Natural killer cell (primary cell): ENCODE measurements at regions not wholly inside any gene's neighbourhood (a gene's known extent, or its start where the extent isn't known, plus 50 kb on each side); places are given as distances from the start of the nearest gene placed in this dataset.

Experiments
- ATAC-seq, 3 donors: fragments of 150-1000 bp in 2 of 3; fragments of 200-7000 bp in 1 of 3; cut with Tn5 transposase; 1 replicate in 1 of 3; 2 replicates in 2 of 3; pipeline ENCODE4 v1.10.0; 2021; ENCODE audit warnings: mild to moderate bottlenecking in 2 of 3, moderate library complexity in 2 of 3
- DNase-seq, 2 donors: peaks; one replicate each; pipeline versions ENCODE4 v3.0.0 to v3.0.0-alpha.2; 2013 to 2021; ENCODE audit warnings: mixed read lengths in 1 of 2
- H3K27ac ChIP-seq: one replicate; pipeline ENCODE4 v1.5.1; 2013; ENCODE audit warnings: mild to moderate bottlenecking, low read length
- H3K27me3 ChIP-seq: one replicate; pipeline ENCODE4 v1.6.1; 2013; ENCODE audit warnings: low read length; ENCODE audit not compliant: control insufficient read depth, insufficient read depth
- H3K36me3 ChIP-seq: one replicate; pipeline ENCODE4 v1.6.1; 2013; ENCODE audit warnings: low read length; ENCODE audit not compliant: control insufficient read depth, insufficient read depth
- H3K4me1 ChIP-seq: one replicate; pipeline ENCODE4 v1.6.1; 2013; ENCODE audit warnings: low read length; ENCODE audit not compliant: control insufficient read depth, insufficient read depth
- H3K4me3 ChIP-seq: one replicate; pipeline ENCODE4 v1.5.1; 2013; ENCODE audit warnings: low read length
- H3K9me3 ChIP-seq: one replicate; pipeline ENCODE4 v1.6.1; 2013; ENCODE audit warnings: low read length; ENCODE audit not compliant: control insufficient read depth, insufficient read depth
- H3K27ac Mint-ChIP-seq, 2 donors: one replicate each; pipeline ENCODE4 v1.8.0; 2022; ENCODE audit warnings: mild to moderate bottlenecking in 2 of 2, mixed read lengths in 2 of 2, moderate library complexity in 1 of 2
- H3K27me3 Mint-ChIP-seq, 2 donors: one replicate each; pipeline ENCODE4 v1.8.0; 2022; ENCODE audit warnings: low read depth in 2 of 2, mixed read lengths in 2 of 2
- H3K36me3 Mint-ChIP-seq: one replicate; pipeline ENCODE4 v1.8.0; 2022; ENCODE audit warnings: mixed read lengths
- H3K4me1 Mint-ChIP-seq, 2 donors: one replicate each; pipeline ENCODE4 v1.8.0; 2022; ENCODE audit warnings: mixed read lengths in 2 of 2
- H3K4me3 Mint-ChIP-seq: one replicate; pipeline ENCODE4 v1.8.0; 2022; ENCODE audit warnings: mild to moderate bottlenecking, moderate library complexity, mixed read lengths
- H3K9me3 Mint-ChIP-seq, 2 donors: one replicate each; pipeline ENCODE4 v1.8.0; 2022; ENCODE audit warnings: mixed read lengths in 2 of 2
- CTCF ChIP-seq: fragments of 200-600 bp; IDR thresholded peaks from one replicate; pipeline ENCODE4 v1.8.0; 2022; ENCODE audit warnings: antibody characterized with exemption
- WGBS: methylation state at CpG from one replicate; pipeline ENCODE4 v1.1.7; 2013; ENCODE audit warnings: missing lambda C conversion rate; ENCODE audit not compliant: insufficient coverage; 5-methylcytosine and 5-hydroxymethylcytosine counted together
- intact Hi-C: fragments of 100-400 bp; cut with micrococcal nuclease; formaldehyde crosslinking; loops from one replicate; pipeline ENCODE4 v1.14.2; 2022

- H3K27ac ChIP-seq: no peak overlapping the region
- no peak overlapping the region for H3K4me3 Mint-ChIP-seq
- no peak overlapping the region for H3K27ac Mint-ChIP-seq
- no peak for TF ChIP-seq CTCF
- no peaks in the 10 kb centered on the region for H3K9me3 ChIP-seq
- H3K9me3 Mint-ChIP-seq: no peaks in the 10 kb centered on the region
- ATAC-seq (no peak), DNase-seq (no peak)
- no peaks in the 10 kb centered on the region for H3K36me3 Mint-ChIP-seq
- no peaks in the 10 kb centered on the region for H3K27me3 ChIP-seq
- no peaks in the 10 kb centered on the region for H3K36me3 ChIP-seq
- H3K4me1 Mint-ChIP-seq: no peaks in the 10 kb centered on the region
- no peak overlapping the region for H3K4me3 ChIP-seq
- H3K4me1 ChIP-seq: no peaks in the 10 kb centered on the region
- peaks cover 0 to 2% of the 10 kb centered on the region in 2 donors for H3K27me3 Mint-ChIP-seq
- intact Hi-C loops: no loop called here
- WGBS: 83% methylated on average over 2 of the region's 5 CpGs
Observed at GRCh38 chrX:115437841-115438595, 123.0 kb upstream of the PLS3 start.

- no peak overlapping the region for H3K27ac ChIP-seq
- no peaks in the 10 kb centered on the region for H3K4me1 Mint-ChIP-seq
- H3K27me3 Mint-ChIP-seq: peaks cover 2 to 38% of the 10 kb centered on the region in 2 donors
- no peaks in the 10 kb centered on the region for H3K9me3 ChIP-seq
- no peaks in the 10 kb centered on the region for H3K4me1 ChIP-seq
- no peaks in the 10 kb centered on the region for H3K36me3 Mint-ChIP-seq
- ATAC-seq (no peak), DNase-seq (no peak)
- no peaks in the 10 kb centered on the region for H3K27me3 ChIP-seq
- H3K36me3 ChIP-seq: no peaks in the 10 kb centered on the region
- H3K4me3 ChIP-seq: no peak overlapping the region
- WGBS: no CpG with 5 or more reads among the region's 2 CpGs
- H3K4me3 Mint-ChIP-seq: no peak overlapping the region
- no peaks in the 10 kb centered on the region for H3K9me3 Mint-ChIP-seq
- H3K27ac Mint-ChIP-seq: no peak overlapping the region
- intact Hi-C loops: no loop called here
- no peak for TF ChIP-seq CTCF
Observed at GRCh38 chrX:115448146-115448545, 112.8 kb upstream of the PLS3 start.

GRCh38 chrX:115449742-115450141, 111.2 kb upstream of the PLS3 start:
- H3K4me1 ChIP-seq: no peaks in the 10 kb centered on the region
- H3K27ac Mint-ChIP-seq: no peak overlapping the region
- WGBS: 39% methylated on average over 4 of the region's 4 CpGs

More at GRCh38 chrX:115449742-115450141, 111.2 kb upstream of the PLS3 start:
- ATAC-seq (no peak), DNase-seq (no peak)
- Mint-ChIP-seq H3K4me1 (no peaks in the 10 kb centered on the region), H3K9me3 (no peaks in the 10 kb centered on the region), H3K36me3 (no peaks in the 10 kb centered on the region), H3K27me3 (peaks cover 2 to 24% of the 10 kb centered on the region in 2 donors), H3K4me3 (no peak overlapping the region)
- Histone ChIP-seq H3K27ac (no peak overlapping the region), H3K36me3 (no peaks in the 10 kb centered on the region), H3K4me3 (no peak overlapping the region), H3K27me3 (no peaks in the 10 kb centered on the region), H3K9me3 (no peaks in the 10 kb centered on the region)
- no peak for TF ChIP-seq CTCF
- intact Hi-C loops: no loop called here
